ENCODE measurements at regions not wholly inside any gene's neighbourhood (a gene's known extent, or its start where the extent isn't known, plus 50 kb on each side); places are given as distances from the start of the nearest gene placed in this dataset.
"Not testable (repeated sequence)": the region's sequence is repeated elsewhere in the genome, so short reads cannot be mapped to it uniquely, and the experiment has no call there.

GRCh38 chr10:34957531-34957930 is 132.6 kb downstream of the CUL2 start:
- no peak for DNase-seq (ENCODE audit: low read depth)

GRCh38 chr10:34956756-34957155 is 133.4 kb downstream of the CUL2 start:
- DNase-seq (ENCODE audit: low read depth): no peak

- no peak for DNase-seq (ENCODE audit: low read depth)
These were observed 134.8 kb downstream of the CUL2 start for GRCh38 chr10:34955391-34955790.

GRCh38 chr10:34954142-34954541 is 136.0 kb downstream of the CUL2 start:
- no peak for DNase-seq (ENCODE audit: low read depth)

GRCh38 chr10:34951263-34951887 is 136.3 kb upstream of the PARD3 start:
- not testable (repeated sequence) for DNase-seq (ENCODE audit: low read depth)

GRCh38 chr10:34945951-34946522 is 130.9 kb upstream of the PARD3 start:
- not testable (repeated sequence) for DNase-seq (ENCODE audit: low read depth)

- DNase-seq (ENCODE audit: low read depth): no peak
These were observed 126.6 kb upstream of the PARD3 start for GRCh38 chr10:34941471-34942357.

- no peak for DNase-seq (ENCODE audit: low read depth)
These were observed 125.3 kb upstream of the PARD3 start for GRCh38 chr10:34940436-34940835.

- DNase-seq (ENCODE audit: low read depth): no peak
These were observed 123.2 kb upstream of the PARD3 start for GRCh38 chr10:34938399-34938670.

GRCh38 chr10:34937643-34938398 is 122.7 kb upstream of the PARD3 start:
- DNase-seq (ENCODE audit: low read depth): not testable (repeated sequence)

- no peak for DNase-seq (ENCODE audit: low read depth)
These were observed 121.0 kb upstream of the PARD3 start for GRCh38 chr10:34936061-34936460.

GRCh38 chr10:34933676-34934075 is 118.6 kb upstream of the PARD3 start:
- DNase-seq (ENCODE audit: low read depth): no peak

GRCh38 chr10:34932235-34932634 is 117.1 kb upstream of the PARD3 start:
- DNase-seq (ENCODE audit: low read depth): no peak

GRCh38 chr10:34931216-34931615 is 116.1 kb upstream of the PARD3 start:
- DNase-seq (ENCODE audit: low read depth): no peak

- no peak for DNase-seq (ENCODE audit: low read depth)
These were observed 107.0 kb upstream of the PARD3 start for GRCh38 chr10:34922138-34922537.

GRCh38 chr10:34920578-34920977 is 105.5 kb upstream of the PARD3 start:
- DNase-seq (ENCODE audit: low read depth): no peak

GRCh38 chr10:34918776-34919315 is 103.8 kb upstream of the PARD3 start:
- DNase-seq (ENCODE audit: low read depth): no peak

GRCh38 chr10:34918060-34918775 is 103.1 kb upstream of the PARD3 start:
- DNase-seq (ENCODE audit: low read depth): no peak

- DNase-seq (ENCODE audit: low read depth): peak; percentile 73
These were observed 101.2 kb upstream of the PARD3 start for GRCh38 chr10:34916314-34916713.

- no peak for DNase-seq (ENCODE audit: low read depth)
These were observed 97.7 kb upstream of the PARD3 start for GRCh38 chr10:34912771-34913170.

GRCh38 chr10:34911661-34912205 is 96.6 kb upstream of the PARD3 start:
- DNase-seq (ENCODE audit: low read depth): no peak

All from non-pigmented ciliary epithelial cell (primary cell).